OCI-LY7 (cell line): ENCODE measurements at regions not wholly inside any gene's neighbourhood (a gene's known extent, or its start where the extent isn't known, plus 50 kb on each side); places are given as distances from the start of the nearest gene placed in this dataset.

Experiments
- BruUV-seq: library from RNA; stranded (reverse); fragments of 400-500 nt; replicated peaks from 2 replicates; lab custom pipeline; 2021; lab: Mats Ljungman, UMichigan
- CTCF ChIA-PET: fragments of 300-600 bp; sonication (Branson Sonifier 250); formaldehyde crosslinking; loops from one replicate; lab custom pipeline; 2022; ENCODE audit warnings: antibody characterized with exemption; ENCODE audit not compliant: unreplicated experiment; lab: Charles Lee
- POLR2A ChIA-PET: fragments of 300-600 bp; sonication (Branson Sonifier 250); formaldehyde crosslinking; loops from one replicate; lab custom pipeline; 2022; ENCODE audit warnings: antibody characterized with exemption; lab: Charles Lee
- DNase-seq: peaks from one replicate; pipeline ENCODE4 v3.0.0-alpha.2; 2015; ENCODE audit warnings: low spot score
- H2AFZ ChIP-seq: fragments of 200-600 bp; sonication (generic), shearing (Covaris generic); 2 replicates; pipeline ENCODE4 v1.6.1; 2014; ENCODE audit warnings: mild to moderate bottlenecking, antibody characterized with exemption, low read length, moderate library complexity
- H3K27ac ChIP-seq: fragments of 200-600 bp; sonication (generic); 2 replicates; pipeline ENCODE4 v1.5.1; 2014; ENCODE audit warnings: mixed run types, low read depth, mild to moderate bottlenecking, moderate library complexity, low read length, inconsistent platforms; ENCODE audit not compliant: poor library complexity, severe bottlenecking
- H3K36me3 ChIP-seq: fragments of 200-600 bp; sonication (generic); 2 replicates; pipeline ENCODE4 v1.6.1; 2014; ENCODE audit warnings: mild to moderate bottlenecking, antibody characterized with exemption, low read length, moderate library complexity, mixed read lengths; ENCODE audit not compliant: insufficient read depth
- H3K4me1 ChIP-seq: fragments of 200-600 bp; sonication (generic); 2 replicates; pipeline ENCODE4 v1.5.1; 2014; ENCODE audit warnings: mild to moderate bottlenecking, low read length; ENCODE audit not compliant: insufficient read depth, poor library complexity, severe bottlenecking
- H3K4me2 ChIP-seq: fragments of 200-600 bp; sonication (generic); 2 replicates; pipeline ENCODE4 v1.6.1; 2014; ENCODE audit warnings: mild to moderate bottlenecking, low read length
- H3K4me3 ChIP-seq: fragments of 200-600 bp; sonication (generic); 2 replicates; pipeline ENCODE4 v1.5.1; 2014; ENCODE audit warnings: mild to moderate bottlenecking, low read depth, low read length; ENCODE audit not compliant: poor library complexity, severe bottlenecking
- H3K79me2 ChIP-seq: fragments of 200-600 bp; sonication (generic); 2 replicates; pipeline ENCODE4 v1.6.1; 2016; ENCODE audit warnings: low read depth, mild to moderate bottlenecking, low read length, moderate library complexity, mixed read lengths; ENCODE audit not compliant: insufficient read depth
- H3K9me2 ChIP-seq: fragments of 200-600 bp; sonication (generic); 2 replicates; pipeline ENCODE4 v1.6.1; 2016; ENCODE audit warnings: mild to moderate bottlenecking, low read length, mixed read lengths; ENCODE audit not compliant: insufficient read depth
- H3K9me3 ChIP-seq: fragments of 200-600 bp; sonication (generic); 2 replicates; pipeline ENCODE4 v1.6.1; 2014; ENCODE audit warnings: mild to moderate bottlenecking, mixed run types, low read length, mixed read lengths
- H4K20me1 ChIP-seq: fragments of 200-600 bp; sonication (generic); 2 replicates; pipeline ENCODE4 v1.6.1; 2014; ENCODE audit warnings: mild to moderate bottlenecking, antibody characterized with exemption, low read length, moderate library complexity, mixed read lengths; ENCODE audit not compliant: insufficient read depth
- CTCF ChIP-seq: fragments of 200-600 bp; sonication (generic); conservative IDR thresholded peaks from 2 replicates; pipeline ENCODE4 v1.5.1; 2014; ENCODE audit warnings: mild to moderate bottlenecking, antibody characterized with exemption, low read length, moderate library complexity, mixed read lengths
- EZH2phosphoT487 ChIP-seq: fragments of 200-600 bp; sonication (generic); IDR thresholded peaks from 2 replicates; pipeline ENCODE4 v1.6.1; 2018; ENCODE audit warnings: low read depth, borderline replicate concordance, mild to moderate bottlenecking, mixed run types, antibody characterized with exemption, low read length, moderate library complexity, mixed read lengths
- intact Hi-C: fragments of 100-400 bp; cut with micrococcal nuclease; formaldehyde crosslinking; loops from one replicate; pipeline ENCODE4 v1.10.0; 2022; ENCODE audit not compliant: unreplicated experiment

DNA sequence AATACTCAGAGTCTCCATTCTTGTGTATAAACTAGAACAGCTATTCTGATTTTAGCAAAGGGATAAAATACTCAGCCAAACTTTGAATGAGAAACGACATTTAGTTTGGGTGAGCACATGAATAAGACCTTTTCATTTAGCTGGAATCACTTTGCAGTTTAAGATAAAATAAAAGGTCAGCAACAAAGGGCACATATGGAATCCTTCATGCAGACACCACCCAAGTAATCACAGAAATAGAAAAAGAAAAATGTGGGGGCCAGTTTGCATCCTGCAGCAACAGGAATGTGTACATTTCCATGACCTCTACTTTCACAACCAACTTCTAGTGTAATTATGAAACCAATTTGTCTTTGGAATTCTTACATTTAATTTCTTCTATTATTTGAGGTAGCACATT, 1637.4 kb downstream of the PCDH9 start:
- H3K9me2 ChIP-seq, result no peaks in the 10 kb centered on the region
- H3K4me1 ChIP-seq, result no peaks in the 10 kb centered on the region
- no peaks in the 10 kb centered on the region for H3K9me3 ChIP-seq
- no peak for DNase-seq
- no peak overlapping the region for H2AFZ ChIP-seq
- CTCF ChIA-PET, result no interaction called here
- no peak overlapping the region for H3K4me2 ChIP-seq
- BruUV-seq, result no TSS peak
- H4K20me1 ChIP-seq, result no peaks in the 10 kb centered on the region
- no peak for TF ChIP-seq EZH2phosphoT487
- TF ChIP-seq CTCF, result no peak
- no peaks in the 10 kb centered on the region for H3K79me2 ChIP-seq
- POLR2A ChIA-PET, result interaction anchor here (0.6 to 0.7 kb wide), 4 partner anchors 8 to 1798 kb away, joined by 3 read pairs; no protein-coding TSS in a partner anchor
- no peak overlapping the region for H3K27ac ChIP-seq
- no peaks in the 10 kb centered on the region for H3K36me3 ChIP-seq
- no peak overlapping the region for H3K4me3 ChIP-seq
- intact Hi-C loops, result no loop called here

- no peak overlapping the region for H3K4me3 ChIP-seq
- no peaks in the 10 kb centered on the region for H3K79me2 ChIP-seq
- DNase-seq, result no peak
- POLR2A ChIA-PET, result no interaction called here
- no peak overlapping the region for H3K4me2 ChIP-seq
- CTCF ChIA-PET, result no interaction called here
- H3K27ac ChIP-seq, result no peak overlapping the region
- no peaks in the 10 kb centered on the region for H3K36me3 ChIP-seq
- no TSS peak for BruUV-seq
- TF ChIP-seq CTCF (no peak), EZH2phosphoT487 (no peak)
- intact Hi-C loops, result no loop called here
- no peak overlapping the region for H2AFZ ChIP-seq
- H4K20me1 ChIP-seq, result no peaks in the 10 kb centered on the region
- no peaks in the 10 kb centered on the region for H3K9me3 ChIP-seq
- no peaks in the 10 kb centered on the region for H3K4me1 ChIP-seq
- H3K9me2 ChIP-seq, result no peaks in the 10 kb centered on the region
These were observed 1644.8 kb downstream of the PCDH9 start for GRCh38 chr13:65585346-65585745.

DNA sequence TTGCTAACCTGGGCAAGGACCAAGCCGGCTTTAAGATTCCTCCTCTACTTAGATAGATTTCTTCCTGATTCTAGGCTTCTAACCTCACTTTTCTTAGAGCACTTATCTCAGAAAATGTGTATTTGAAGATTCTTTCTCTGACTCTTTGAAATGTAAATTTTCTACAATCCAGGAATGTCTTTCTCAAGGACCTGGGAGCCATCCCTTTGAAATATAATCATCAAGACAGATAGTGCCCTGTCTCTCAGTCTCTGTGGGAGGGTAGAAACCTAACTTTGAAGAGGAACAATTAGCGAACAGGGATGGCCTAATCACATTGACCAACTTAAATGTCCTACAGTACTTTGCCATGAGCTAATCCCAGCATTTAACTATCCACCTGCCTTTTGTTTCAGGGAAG, 1646.0 kb downstream of the PCDH9 start:
- no peaks in the 10 kb centered on the region for H4K20me1 ChIP-seq
- DNase-seq, result no peak
- no peak overlapping the region for H2AFZ ChIP-seq
- H3K9me2 ChIP-seq, result no peaks in the 10 kb centered on the region
- no peaks in the 10 kb centered on the region for H3K79me2 ChIP-seq
- no peak overlapping the region for H3K27ac ChIP-seq
- TF ChIP-seq CTCF, result no peak
- TF ChIP-seq EZH2phosphoT487, result no peak
- intact Hi-C loops, result no loop called here
- no peak overlapping the region for H3K4me2 ChIP-seq
- H3K36me3 ChIP-seq, result no peaks in the 10 kb centered on the region
- H3K4me1 ChIP-seq, result no peaks in the 10 kb centered on the region
- ChIA-PET POLR2A (no interaction called here), CTCF (no interaction called here)
- no peaks in the 10 kb centered on the region for H3K9me3 ChIP-seq
- H3K4me3 ChIP-seq, result no peak overlapping the region
- no TSS peak for BruUV-seq
